Nephron (organoid): ENCODE measurements at regions not wholly inside any gene's neighbourhood (a gene's known extent, or its start where the extent isn't known, plus 50 kb on each side); places are given as distances from the start of the nearest gene placed in this dataset.
A peak's percentile ranks its signal among the peaks of the same experiment; 100 is the strongest.

Experiments used
- H3K27ac Mint-ChIP-seq, 3 experiments: 2 replicates each; pipeline ENCODE4 v1.8.0; 2020; ENCODE audit warnings: mixed read lengths in 3 of 3, mild to moderate bottlenecking in 2 of 3, moderate library complexity in 1 of 3
- H3K27me3 Mint-ChIP-seq: 2 replicates; pipeline ENCODE4 v1.8.0; 2021; ENCODE audit warnings: low read depth, mild to moderate bottlenecking, moderate library complexity, mixed read lengths
- H3K36me3 Mint-ChIP-seq: 2 replicates; pipeline ENCODE4 v1.8.0; 2020; ENCODE audit warnings: low read depth, mixed read lengths
- H3K4me1 Mint-ChIP-seq: 2 replicates; pipeline ENCODE4 v1.8.0; 2020; ENCODE audit warnings: mixed read lengths
- H3K4me3 Mint-ChIP-seq, 3 experiments: 2 replicates each; pipeline ENCODE4 v1.8.0; 2020; ENCODE audit warnings: mild to moderate bottlenecking in 3 of 3, mixed read lengths in 3 of 3, moderate library complexity in 2 of 3
- H3K9me3 Mint-ChIP-seq: 2 replicates; pipeline ENCODE4 v1.8.0; 2020; ENCODE audit warnings: mixed read lengths
- CTCF ChIP-seq, 3 experiments: fragments of 200-600 bp; sonication (generic); IDR thresholded peaks; one replicate each; pipeline ENCODE4 v1.5.0; 2021; ENCODE audit warnings: antibody characterized with exemption in 3 of 3; ENCODE audit not compliant: unreplicated experiment in 3 of 3

GRCh38 chr12:14247166-14247565 lies 118.3 kb upstream of the ATF7IP start:
- Mint-ChIP-seq H3K4me3 (no peak overlapping the region), H3K4me1 (no peaks in the 10 kb centered on the region), H3K36me3 (peaks cover 11% of the 10 kb centered on the region), H3K27me3 (no peaks in the 10 kb centered on the region), H3K27ac (no peak overlapping the region), H3K9me3 (peaks cover 23% of the 10 kb centered on the region)
- TF ChIP-seq CTCF (IDR thresholded peaks at IDR 0.05; ENCODE audit: unreplicated experiment in 3 of 3): no peak

- no peaks in the 10 kb centered on the region for H3K27me3 Mint-ChIP-seq
- peaks cover 16% of the 10 kb centered on the region for H3K9me3 Mint-ChIP-seq
- peak overlapping the region in 1 of 3 experiments; percentile 66 for H3K27ac Mint-ChIP-seq
- no peak for TF ChIP-seq CTCF (IDR thresholded peaks at IDR 0.05; ENCODE audit: unreplicated experiment in 3 of 3)
- H3K36me3 Mint-ChIP-seq: peaks cover 5% of the 10 kb centered on the region
- no peak overlapping the region for H3K4me3 Mint-ChIP-seq
- no peaks in the 10 kb centered on the region for H3K4me1 Mint-ChIP-seq
Observed at GRCh38 chr12:14249368-14249767, 116.1 kb upstream of the ATF7IP start.

- Mint-ChIP-seq H3K4me3 (no peak overlapping the region), H3K27me3 (no peaks in the 10 kb centered on the region), H3K27ac (no peak overlapping the region), H3K4me1 (peaks cover 29% of the 10 kb centered on the region), H3K9me3 (peaks cover 31% of the 10 kb centered on the region), H3K36me3 (peaks cover 24% of the 10 kb centered on the region)
- no peak for TF ChIP-seq CTCF (IDR thresholded peaks at IDR 0.05; ENCODE audit: unreplicated experiment in 3 of 3)
Observed at GRCh38 chr12:14252697-14253096, 112.8 kb upstream of the ATF7IP start.

- peaks cover 39% of the 10 kb centered on the region for H3K9me3 Mint-ChIP-seq
- TF ChIP-seq CTCF (IDR thresholded peaks at IDR 0.05; ENCODE audit: unreplicated experiment in 3 of 3): no peak
- peaks cover 29% of the 10 kb centered on the region for H3K36me3 Mint-ChIP-seq
- no peak overlapping the region for H3K4me3 Mint-ChIP-seq
- H3K4me1 Mint-ChIP-seq: peaks cover 37% of the 10 kb centered on the region
- H3K27ac Mint-ChIP-seq: no peak overlapping the region
- no peaks in the 10 kb centered on the region for H3K27me3 Mint-ChIP-seq
Observed at GRCh38 chr12:14253496-14253895, 112.0 kb upstream of the ATF7IP start.

GRCh38 chr12:14254781-14255180 lies 110.7 kb upstream of the ATF7IP start:
- H3K4me3 Mint-ChIP-seq: no peak overlapping the region
- H3K4me1 Mint-ChIP-seq: peaks cover 45% of the 10 kb centered on the region
- H3K9me3 Mint-ChIP-seq: peaks cover 43% of the 10 kb centered on the region
- H3K36me3 Mint-ChIP-seq: peaks cover 36% of the 10 kb centered on the region
- no peaks in the 10 kb centered on the region for H3K27me3 Mint-ChIP-seq
- peak overlapping the region; percentile 45 to 99 (median 63) for H3K27ac Mint-ChIP-seq
- TF ChIP-seq CTCF (IDR thresholded peaks at IDR 0.05; ENCODE audit: unreplicated experiment in 3 of 3): no peak

GRCh38 chr12:14256121-14256520 lies 109.4 kb upstream of the ATF7IP start:
- TF ChIP-seq CTCF (IDR thresholded peaks at IDR 0.05; ENCODE audit: unreplicated experiment in 3 of 3): no peak
- H3K36me3 Mint-ChIP-seq: peaks cover 42% of the 10 kb centered on the region
- H3K27ac Mint-ChIP-seq: peak overlapping the region; percentile 99 to 100 (median 99)
- H3K4me1 Mint-ChIP-seq: peaks cover 59% of the 10 kb centered on the region
- H3K27me3 Mint-ChIP-seq: no peaks in the 10 kb centered on the region
- H3K4me3 Mint-ChIP-seq: no peak overlapping the region
- peaks cover 52% of the 10 kb centered on the region for H3K9me3 Mint-ChIP-seq
